ENCODE measurements at regions not wholly inside any gene's neighbourhood (a gene's known extent, or its start where the extent isn't known, plus 50 kb on each side); places are given as distances from the start of the nearest gene placed in this dataset.

DNA sequence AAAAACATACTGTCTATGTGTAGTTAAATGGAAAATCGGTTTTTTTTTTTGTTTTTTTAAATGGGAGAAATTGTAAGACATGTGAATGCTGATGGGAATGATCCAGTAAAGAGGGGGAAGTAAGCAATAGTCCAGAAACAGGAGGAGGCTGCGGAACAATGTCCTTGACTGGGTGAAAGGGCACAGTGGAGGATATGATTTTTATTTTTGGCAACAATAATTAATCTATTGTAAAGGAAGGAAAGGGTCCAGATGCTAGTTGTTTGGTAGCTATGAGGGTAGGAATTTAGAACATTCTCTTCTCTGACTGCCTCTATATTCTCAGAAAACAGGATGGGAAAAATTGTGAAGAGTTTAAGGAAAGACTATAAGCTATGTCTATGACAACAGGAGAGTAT is 76.6 kb downstream of the RPL10L start:
- TF ChIP-seq EP300 (IDR thresholded peaks at IDR 0.05; ENCODE audit: borderline replicate concordance) (no peak), TEAD4 (IDR thresholded peaks at IDR 0.05) (no peak), EGR1 (IDR thresholded peaks at IDR 0.05) (no peak)
- TF ChIP-seq, protein P1, sequence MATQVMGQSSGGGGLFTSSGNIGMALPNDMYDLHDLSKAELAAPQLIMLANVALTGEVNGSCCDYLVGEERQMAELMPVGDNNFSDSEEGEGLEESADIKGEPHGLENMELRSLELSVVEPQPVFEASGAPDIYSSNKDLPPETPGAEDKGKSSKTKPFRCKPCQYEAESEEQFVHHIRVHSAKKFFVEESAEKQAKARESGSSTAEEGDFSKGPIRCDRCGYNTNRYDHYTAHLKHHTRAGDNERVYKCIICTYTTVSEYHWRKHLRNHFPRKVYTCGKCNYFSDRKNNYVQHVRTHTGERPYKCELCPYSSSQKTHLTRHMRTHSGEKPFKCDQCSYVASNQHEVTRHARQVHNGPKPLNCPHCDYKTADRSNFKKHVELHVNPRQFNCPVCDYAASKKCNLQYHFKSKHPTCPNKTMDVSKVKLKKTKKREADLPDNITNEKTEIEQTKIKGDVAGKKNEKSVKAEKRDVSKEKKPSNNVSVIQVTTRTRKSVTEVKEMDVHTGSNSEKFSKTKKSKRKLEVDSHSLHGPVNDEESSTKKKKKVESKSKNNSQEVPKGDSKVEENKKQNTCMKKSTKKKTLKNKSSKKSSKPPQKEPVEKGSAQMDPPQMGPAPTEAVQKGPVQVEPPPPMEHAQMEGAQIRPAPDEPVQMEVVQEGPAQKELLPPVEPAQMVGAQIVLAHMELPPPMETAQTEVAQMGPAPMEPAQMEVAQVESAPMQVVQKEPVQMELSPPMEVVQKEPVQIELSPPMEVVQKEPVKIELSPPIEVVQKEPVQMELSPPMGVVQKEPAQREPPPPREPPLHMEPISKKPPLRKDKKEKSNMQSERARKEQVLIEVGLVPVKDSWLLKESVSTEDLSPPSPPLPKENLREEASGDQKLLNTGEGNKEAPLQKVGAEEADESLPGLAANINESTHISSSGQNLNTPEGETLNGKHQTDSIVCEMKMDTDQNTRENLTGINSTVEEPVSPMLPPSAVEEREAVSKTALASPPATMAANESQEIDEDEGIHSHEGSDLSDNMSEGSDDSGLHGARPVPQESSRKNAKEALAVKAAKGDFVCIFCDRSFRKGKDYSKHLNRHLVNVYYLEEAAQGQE (IDR thresholded peaks at IDR 0.05; ENCODE audit: low read depth): no peak
